H1 (cell line): ENCODE measurements at regions not wholly inside any gene's neighbourhood (a gene's known extent, or its start where the extent isn't known, plus 50 kb on each side); places are given as distances from the start of the nearest gene placed in this dataset.

Source experiments
- CTCF ChIA-PET: fragments of 300-600 bp; sonication (Branson Sonifier 250); formaldehyde crosslinking; loops from one replicate; lab custom pipeline; 2021; ENCODE audit not compliant: partially characterized antibody; lab: Charles Lee
- POLR2A ChIA-PET: fragments of 300-600 bp; sonication (Branson Sonifier 250); formaldehyde crosslinking; loops from one replicate; lab custom pipeline; 2021; ENCODE audit warnings: inconsistent platforms; ENCODE audit not compliant: partially characterized antibody; lab: Charles Lee
- DNase-seq, 2 experiments: peaks; one replicate each; pipeline versions ENCODE4 v3.0.0 to v3.0.0-alpha.2; 2010 to 2022; ENCODE audit warnings: low spot score in 2 of 2, low read depth in 1 of 2, mixed read lengths in 1 of 2
- FAIRE-seq: peaks from 2 replicates; lab custom pipeline; 2011; peaks lifted over from hg19 to GRCh38; lab: Jason Lieb, UNC
- H2AFZ ChIP-seq: 2 replicates; pipeline ENCODE4 v1.8.1; 2012; ENCODE audit warnings: low read length, inconsistent platforms
- H2AK5ac ChIP-seq: 2 replicates; pipeline ENCODE4 v1.6.1; 2013; ENCODE audit warnings: low read depth, low read length
- H2BK120ac ChIP-seq: replicated peaks from 2 replicates; pipeline ENCODE3; 2013; ENCODE audit warnings: low read depth, low read length, inconsistent platforms
- H2BK12ac ChIP-seq: 2 replicates; pipeline ENCODE4 v1.6.1; 2013; ENCODE audit warnings: low read depth, low read length
- H2BK15ac ChIP-seq: 2 replicates; pipeline ENCODE4 v1.6.1; 2013; ENCODE audit warnings: low read length
- H2BK20ac ChIP-seq: 2 replicates; pipeline ENCODE4 v1.6.1; 2013; ENCODE audit warnings: low read length
- H2BK5ac ChIP-seq: 2 replicates; pipeline ENCODE4 v1.6.1; 2013; ENCODE audit warnings: low read depth, low read length
- H3K14ac ChIP-seq: 2 replicates; pipeline ENCODE4 v1.6.1; 2013; ENCODE audit warnings: inconsistent platforms; ENCODE audit not compliant: insufficient read length
- H3K18ac ChIP-seq: 2 replicates; pipeline ENCODE4 v1.6.1; 2013; ENCODE audit warnings: low read length; ENCODE audit errors: extremely low read depth
- H3K23ac ChIP-seq: 2 replicates; pipeline ENCODE4 v1.6.1; 2013; ENCODE audit warnings: inconsistent platforms; ENCODE audit not compliant: insufficient read length
- H3K23me2 ChIP-seq: 2 replicates; pipeline ENCODE4 v1.6.1; 2013; ENCODE audit warnings: low read depth, low read length
- H3K27ac ChIP-seq: 2 replicates; pipeline ENCODE4 v1.6.1; 2011; ENCODE audit warnings: low read depth, low read length, inconsistent platforms
- H3K27me3 ChIP-seq, 4 experiments: replicated peaks in 1 of 4; 1 replicate in 1 of 4; 2 replicates in 3 of 4; pipeline versions ENCODE4 v1.6.1 to v1.8.1; 2011 to 2013; ENCODE audit warnings: low read length in 3 of 4, mild to moderate bottlenecking in 3 of 4, inconsistent platforms in 2 of 4, mixed read lengths in 2 of 4, moderate library complexity in 1 of 4; ENCODE audit not compliant: control insufficient read depth in 3 of 4, insufficient read depth in 3 of 4; ENCODE audit errors: extremely low read depth in 1 of 4
- H3K36me3 ChIP-seq, 4 experiments: 2 replicates each; pipeline versions ENCODE4 v1.6.1 to v1.8.1; 2011 to 2013; ENCODE audit warnings: mild to moderate bottlenecking in 4 of 4, low read length in 3 of 4, moderate library complexity in 2 of 4, control low read depth in 1 of 4, inconsistent platforms in 1 of 4; ENCODE audit not compliant: insufficient read depth in 4 of 4, control insufficient read depth in 2 of 4
- H3K4ac ChIP-seq: replicated peaks from 2 replicates; pipeline ENCODE3; 2013; ENCODE audit warnings: low read length, low read depth, mixed read lengths, inconsistent platforms; ENCODE audit not compliant: insufficient read length
- H3K4me1 ChIP-seq, 4 experiments: replicated peaks in 1 of 4; 1 replicate in 1 of 4; 2 replicates in 3 of 4; pipeline versions ENCODE4 v1.6.1 to v1.8.1; 2011 to 2013; ENCODE audit warnings: low read length in 3 of 4, inconsistent platforms in 2 of 4, mixed read lengths in 1 of 4; ENCODE audit not compliant: insufficient read depth in 4 of 4, control insufficient read depth in 3 of 4
- H3K4me2 ChIP-seq, 2 experiments: 2 replicates each; pipeline versions ENCODE4 v1.6.1 to v1.8.1; 2011 to 2013; ENCODE audit warnings: low read depth in 2 of 2, low read length in 2 of 2, control low read depth in 1 of 2, inconsistent platforms in 1 of 2, mild to moderate bottlenecking in 1 of 2; ENCODE audit not compliant: insufficient read depth in 1 of 2
- H3K4me3 ChIP-seq, 4 experiments: fragments of 200-600, 300-600 bp in 1 of 4; sonication (generic), shearing (Covaris generic), sonication (Bioruptor Twin) in 1 of 4; 2 replicates each; pipeline versions ENCODE4 v1.5.1 to v1.8.1; 2011 to 2016; ENCODE audit warnings: low read length in 4 of 4, low read depth in 3 of 4, control low read depth in 2 of 4, inconsistent platforms in 2 of 4, mild to moderate bottlenecking in 2 of 4, mixed read lengths in 1 of 4, moderate library complexity in 1 of 4; ENCODE audit not compliant: insufficient read depth in 2 of 4; ENCODE audit errors: extremely low read depth in 1 of 4
- H3K56ac ChIP-seq: replicated peaks from 2 replicates; pipeline ENCODE3; 2013; ENCODE audit warnings: low read depth, mild to moderate bottlenecking, mixed read lengths, low read length, inconsistent platforms; ENCODE audit not compliant: insufficient read length
- H3K79me1 ChIP-seq: 2 replicates; pipeline ENCODE4 v1.6.1; 2013; ENCODE audit warnings: low read depth, low read length, control low read depth
- H3K79me2 ChIP-seq, 2 experiments: 2 replicates each; pipeline versions ENCODE4 v1.6.1 to v1.8.1; 2012 to 2013; ENCODE audit warnings: low read length in 2 of 2, mild to moderate bottlenecking in 2 of 2, inconsistent platforms in 1 of 2; ENCODE audit not compliant: insufficient read depth in 2 of 2, control insufficient read depth in 1 of 2
- H3K9ac ChIP-seq, 4 experiments: replicated peaks in 1 of 4; 1 replicate in 1 of 4; 2 replicates in 3 of 4; pipeline versions ENCODE4 v1.6.1 to v1.8.1; 2011 to 2013; ENCODE audit warnings: low read depth in 3 of 4, low read length in 3 of 4, control low read depth in 2 of 4, mild to moderate bottlenecking in 2 of 4, moderate library complexity in 2 of 4, inconsistent platforms in 1 of 4; ENCODE audit errors: extremely low read depth in 1 of 4
- H3K9me3 ChIP-seq, 2 experiments: 2 replicates each; pipeline versions ENCODE4 v1.6.1 to v1.8.1; 2012 to 2013; ENCODE audit warnings: mild to moderate bottlenecking in 2 of 2, moderate library complexity in 2 of 2, control low read depth in 1 of 2, inconsistent platforms in 1 of 2, low read depth in 1 of 2, low read length in 1 of 2, mixed read lengths in 1 of 2; ENCODE audit not compliant: insufficient read depth in 2 of 2
- H4K20me1 ChIP-seq, 2 experiments: replicated peaks in 1 of 2; 2 replicates each; pipeline versions ENCODE3 to v1.8.1; 2011 to 2013; ENCODE audit warnings: inconsistent platforms in 2 of 2, low read length in 2 of 2, mild to moderate bottlenecking in 1 of 2; ENCODE audit not compliant: insufficient read depth in 2 of 2, control insufficient read depth in 1 of 2
- H4K5ac ChIP-seq: 2 replicates; pipeline ENCODE4 v1.6.1; 2013; ENCODE audit warnings: low read length, low read depth, mixed read lengths, inconsistent platforms; ENCODE audit not compliant: insufficient read length
- H4K8ac ChIP-seq: 2 replicates; pipeline ENCODE4 v1.8.0; 2013; ENCODE audit warnings: mild to moderate bottlenecking, moderate library complexity, low read length, inconsistent platforms; ENCODE audit not compliant: insufficient read depth; ENCODE audit errors: extremely low read depth
- H4K91ac ChIP-seq: replicated peaks from 2 replicates; pipeline ENCODE3; 2013; ENCODE audit warnings: low read length, mixed read lengths, inconsistent platforms; ENCODE audit not compliant: insufficient read length
- BCL11A ChIP-seq, 2 experiments: IDR thresholded peaks; one replicate each; pipeline ENCODE4 v1.6.1; 2011; ENCODE audit warnings: low read depth in 2 of 2, low read length in 2 of 2, mild to moderate bottlenecking in 2 of 2
- CEBPB ChIP-seq: IDR thresholded peaks from 2 replicates; pipeline ENCODE4 v1.6.1; 2012; ENCODE audit warnings: low read depth, low read length
- CHD1 ChIP-seq: IDR thresholded peaks from 2 replicates; pipeline ENCODE4 v1.6.1; 2012; ENCODE audit warnings: low read depth, low read length, improper control_type of control experiment
- CREB1 ChIP-seq: IDR thresholded peaks from 2 replicates; pipeline ENCODE4 v1.6.1; 2012; ENCODE audit warnings: inconsistent platforms
- EP300 ChIP-seq, 2 experiments: IDR thresholded peaks; 1 replicate in 1 of 2; 2 replicates in 1 of 2; pipeline ENCODE4 v1.6.1; 2011 to 2012; ENCODE audit warnings: low read depth in 2 of 2, low read length in 2 of 2, mild to moderate bottlenecking in 2 of 2, borderline replicate concordance in 1 of 2, inconsistent platforms in 1 of 2, moderate library complexity in 1 of 2
- EZH2 ChIP-seq: fragments of 200-600 bp; sonication (generic); IDR thresholded peaks from 2 replicates; pipeline ENCODE4 v1.7.1; 2012; ENCODE audit warnings: low read depth, mild to moderate bottlenecking, moderate library complexity, low read length, inconsistent platforms; ENCODE audit not compliant: severe bottlenecking
- HDAC6 ChIP-seq: IDR thresholded peaks from one replicate; pipeline ENCODE4 v1.7.1; 2012; ENCODE audit warnings: low read depth, mild to moderate bottlenecking, inconsistent platforms, low read length, moderate library complexity
- JUND ChIP-seq: IDR thresholded peaks from 2 replicates; pipeline ENCODE4 v1.6.1; 2011; ENCODE audit warnings: mild to moderate bottlenecking, improper control_type of control experiment, low read length
- KDM1A ChIP-seq: fragments of 200-600, 300-600 bp; sonication (generic); IDR thresholded peaks from 2 replicates; pipeline ENCODE4 v1.7.1; 2016; ENCODE audit warnings: mild to moderate bottlenecking, low read length, borderline replicate concordance
- POU5F1 ChIP-seq: IDR thresholded peaks from 2 replicates; pipeline ENCODE4 v1.6.1; 2011; ENCODE audit warnings: low read depth, mild to moderate bottlenecking, low read length, moderate library complexity
- SIN3A ChIP-seq, 2 experiments: IDR thresholded peaks in 1 of 2; conservative IDR thresholded peaks in 1 of 2; 2 replicates each; pipeline ENCODE4 v1.6.1; 2011 to 2012; ENCODE audit warnings: low read length in 2 of 2, improper control_type of control experiment in 1 of 2, low read depth in 1 of 2, mild to moderate bottlenecking in 1 of 2
- SIX5 ChIP-seq: IDR thresholded peaks from 2 replicates; pipeline ENCODE4 v1.6.1; 2011; ENCODE audit warnings: mild to moderate bottlenecking, low read depth, low read length
- SUZ12 ChIP-seq: fragments of 200-600 bp; sonication (generic); IDR thresholded peaks from 2 replicates; pipeline ENCODE4 v1.6.1; 2012; ENCODE audit warnings: mild to moderate bottlenecking, inconsistent platforms, low read length, moderate library complexity, mixed read lengths
- TBP ChIP-seq: IDR thresholded peaks from 2 replicates; pipeline ENCODE4 v1.6.1; 2011; ENCODE audit warnings: low read depth, low read length, improper control_type of control experiment
- WGBS, 2 experiments: shearing (Covaris generic) in 1 of 2; methylation state at CpG; one replicate each; pipeline versions ENCODE4 v1.1.6 to v1.1.7; 2013 to 2015; ENCODE audit warnings: low lambda C conversion rate in 2 of 2, mixed read lengths in 2 of 2, inconsistent platforms in 1 of 2, low coverage in 1 of 2, missing lambda C conversion rate in 1 of 2; ENCODE audit not compliant: insufficient replicate concordance in 2 of 2, insufficient coverage in 1 of 2, insufficient read length in 1 of 2; ENCODE audit errors: extremely low coverage in 1 of 2, missing lambda C conversion rate in 1 of 2; 5-methylcytosine and 5-hydroxymethylcytosine counted together

DNA sequence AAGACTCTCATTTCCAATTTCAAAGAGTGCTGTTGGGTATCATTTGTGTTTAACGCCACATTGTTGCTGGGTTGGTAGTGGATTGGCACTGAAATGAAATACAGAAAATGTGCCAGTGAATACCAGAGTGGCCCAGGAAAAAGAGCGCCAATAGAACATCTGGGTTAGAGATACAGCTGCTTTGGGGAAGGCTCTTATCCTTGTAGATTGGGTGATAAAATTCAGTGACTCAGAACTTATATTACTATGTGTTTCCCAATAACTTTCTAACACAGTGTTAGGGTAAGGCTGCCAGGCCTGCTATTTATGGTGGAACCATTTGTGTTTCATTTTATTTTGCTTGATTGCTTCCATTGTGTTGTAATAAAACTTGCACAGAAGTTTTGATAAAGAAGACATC is 168.2 kb upstream of the SSTR1 start:
- TF ChIP-seq SIN3A (conservative IDR thresholded peaks at IDR 0.05 in 1 of 2, IDR thresholded peaks at IDR 0.05 in 1 of 2; ENCODE audit: low read depth in 1 of 2, low read length in 2 of 2) (no peak), SUZ12 (no peak), JUND (no peak), HDAC6 (no peak), SIX5 (no peak), EP300 (IDR thresholded peaks at IDR 0.05; ENCODE audit: borderline replicate concordance in 1 of 2, low read depth in 2 of 2, low read length in 2 of 2) (no peak), BCL11A (IDR thresholded peaks at IDR 0.05; ENCODE audit: low read depth in 2 of 2, low read length in 2 of 2) (no peak), TBP (no peak), KDM1A (no peak), CHD1 (no peak), CREB1 (no peak), EZH2 (no peak), POU5F1 (no peak), CEBPB (no peak)
- H3K36me3 ChIP-seq: no peaks in the 10 kb centered on the region
- H4K8ac ChIP-seq: no peak overlapping the region
- no peak overlapping the region for H3K4ac ChIP-seq
- no peak overlapping the region for H2BK20ac ChIP-seq
- no peak overlapping the region for H3K14ac ChIP-seq
- ChIA-PET CTCF (no interaction called here), POLR2A (no interaction called here)
- H3K18ac ChIP-seq: no peak overlapping the region
- no peak overlapping the region for H4K5ac ChIP-seq
- H4K20me1 ChIP-seq: no peaks in the 10 kb centered on the region
- no peak overlapping the region for H3K4me2 ChIP-seq
- FAIRE-seq (no peak), DNase-seq (no peak)
- no peak overlapping the region for H3K23ac ChIP-seq
- H3K27ac ChIP-seq: no peak overlapping the region
- no peaks in the 10 kb centered on the region for H3K9me3 ChIP-seq
- no peaks in the 10 kb centered on the region for H3K23me2 ChIP-seq
- no peak overlapping the region for H3K4me3 ChIP-seq
- no peak overlapping the region for H2BK15ac ChIP-seq
- H2BK12ac ChIP-seq: no peak overlapping the region
- H4K91ac ChIP-seq: no peak overlapping the region
- no peaks in the 10 kb centered on the region for H3K27me3 ChIP-seq
- H2BK5ac ChIP-seq: no peak overlapping the region
- H3K9ac ChIP-seq: no peak overlapping the region
- no peaks in the 10 kb centered on the region for H3K79me1 ChIP-seq
- 66% methylated on average over 2 of the region's 2 CpGs; no CpG with 5 or more reads in 1 of the 2 experiments for WGBS, 2 experiments
- no peak overlapping the region for H3K56ac ChIP-seq
- H2AFZ ChIP-seq: no peak overlapping the region
- no peak overlapping the region for H2AK5ac ChIP-seq
- H3K4me1 ChIP-seq: peaks cover 0 to 3% (median 0%) of the 10 kb centered on the region in 4 experiments; a peak in 1 of 7 replicates
- H3K79me2 ChIP-seq: no peaks in the 10 kb centered on the region
- no peak overlapping the region for H2BK120ac ChIP-seq
